Fibroblast of lung (primary cell): ENCODE measurements at regions not wholly inside any gene's neighbourhood (a gene's known extent, or its start where the extent isn't known, plus 50 kb on each side); places are given as distances from the start of the nearest gene placed in this dataset.

Experiments
- EZH2 ChIP-seq: IDR thresholded peaks from 2 replicates; pipeline ENCODE4 v1.5.1; 2012; ENCODE audit warnings: low read length, control low read depth, mild to moderate bottlenecking; ENCODE audit errors: missing control alignments
- TF ChIP-seq, protein P1 (sequence below), 2 donors: IDR thresholded peaks in 1 of 2; conservative IDR thresholded peaks in 1 of 2; 1 replicate in 1 of 2; 2 replicates in 1 of 2; pipeline ENCODE4 v1.5.1; 2011 to 2012; ENCODE audit warnings: low read length in 2 of 2, control low read depth in 1 of 2, inconsistent platforms in 1 of 2, low read depth in 1 of 2, mild to moderate bottlenecking in 1 of 2

DNA sequence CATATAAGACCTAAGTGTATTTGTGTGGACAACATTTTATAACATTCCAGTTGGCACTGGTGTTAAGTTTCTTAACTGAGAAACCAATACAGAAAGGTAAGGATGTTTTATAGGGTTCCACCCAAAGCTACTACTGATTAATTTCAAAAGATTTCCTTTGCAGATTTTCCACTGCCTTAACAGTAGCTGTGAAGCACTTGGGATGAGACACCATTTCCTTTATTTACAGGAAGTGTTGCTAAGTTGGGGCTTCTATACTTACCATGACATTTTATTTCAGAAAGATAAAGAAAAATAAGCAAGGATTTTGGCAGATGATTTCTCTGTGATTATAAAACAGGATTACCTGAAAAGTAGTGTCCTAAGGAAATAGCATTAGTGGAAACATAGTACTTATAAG lies 234.3 kb downstream of the CALCRL start:
- no peak for TF ChIP-seq EZH2
- TF ChIP-seq, protein P1, sequence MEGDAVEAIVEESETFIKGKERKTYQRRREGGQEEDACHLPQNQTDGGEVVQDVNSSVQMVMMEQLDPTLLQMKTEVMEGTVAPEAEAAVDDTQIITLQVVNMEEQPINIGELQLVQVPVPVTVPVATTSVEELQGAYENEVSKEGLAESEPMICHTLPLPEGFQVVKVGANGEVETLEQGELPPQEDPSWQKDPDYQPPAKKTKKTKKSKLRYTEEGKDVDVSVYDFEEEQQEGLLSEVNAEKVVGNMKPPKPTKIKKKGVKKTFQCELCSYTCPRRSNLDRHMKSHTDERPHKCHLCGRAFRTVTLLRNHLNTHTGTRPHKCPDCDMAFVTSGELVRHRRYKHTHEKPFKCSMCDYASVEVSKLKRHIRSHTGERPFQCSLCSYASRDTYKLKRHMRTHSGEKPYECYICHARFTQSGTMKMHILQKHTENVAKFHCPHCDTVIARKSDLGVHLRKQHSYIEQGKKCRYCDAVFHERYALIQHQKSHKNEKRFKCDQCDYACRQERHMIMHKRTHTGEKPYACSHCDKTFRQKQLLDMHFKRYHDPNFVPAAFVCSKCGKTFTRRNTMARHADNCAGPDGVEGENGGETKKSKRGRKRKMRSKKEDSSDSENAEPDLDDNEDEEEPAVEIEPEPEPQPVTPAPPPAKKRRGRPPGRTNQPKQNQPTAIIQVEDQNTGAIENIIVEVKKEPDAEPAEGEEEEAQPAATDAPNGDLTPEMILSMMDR (conservative IDR thresholded peaks at IDR 0.05 in 1 of 2, IDR thresholded peaks at IDR 0.05 in 1 of 2; ENCODE audit: low read depth in 1 of 2, low read length in 2 of 2) = no peak
